ENCODE measurements at regions not wholly inside any gene's neighbourhood (a gene's known extent, or its start where the extent isn't known, plus 50 kb on each side); places are given as distances from the start of the nearest gene placed in this dataset.
A peak's percentile ranks its signal among the peaks of the same experiment; 100 is the strongest.

GRCh38 chr20:11144114-11144950 lies 470.5 kb upstream of the JAG1 start:
- H3K4me3 ChIP-seq (ENCODE audit: severe bottlenecking) = no peak overlapping the region
- H3K36me3 ChIP-seq (ENCODE audit: low read depth) = no peaks in the 10 kb centered on the region
- H3K27me3 ChIP-seq (ENCODE audit: insufficient read depth, poor library complexity, severe bottlenecking) = no peaks in the 10 kb centered on the region
- DNase-seq (ENCODE audit: low spot score) (no peak), ATAC-seq (ENCODE audit: low read depth) (peak; percentile 58; the same call in 2 of the 3 replicates)
- peak overlapping the region; percentile 35 for H3K27ac ChIP-seq (ENCODE audit: poor library complexity, severe bottlenecking)
- H3K9me3 ChIP-seq (ENCODE audit: severe bottlenecking) = no peaks in the 10 kb centered on the region
- TF ChIP-seq CTCF (IDR thresholded peaks at IDR 0.05; ENCODE audit: poor library complexity, severe bottlenecking) = no peak
- peaks cover 18% of the 10 kb centered on the region for H3K4me1 ChIP-seq (ENCODE audit: insufficient read depth, poor library complexity, severe bottlenecking)

- H3K36me3 ChIP-seq (ENCODE audit: low read depth) = no peaks in the 10 kb centered on the region
- no peaks in the 10 kb centered on the region for H3K27me3 ChIP-seq (ENCODE audit: insufficient read depth, poor library complexity, severe bottlenecking)
- H3K4me3 ChIP-seq (ENCODE audit: severe bottlenecking) = no peak overlapping the region
- peaks cover 13% of the 10 kb centered on the region for H3K4me1 ChIP-seq (ENCODE audit: insufficient read depth, poor library complexity, severe bottlenecking)
- H3K27ac ChIP-seq (ENCODE audit: poor library complexity, severe bottlenecking) = no peak overlapping the region
- no peaks in the 10 kb centered on the region for H3K9me3 ChIP-seq (ENCODE audit: severe bottlenecking)
- DNase-seq (ENCODE audit: low spot score) (no peak), ATAC-seq (ENCODE audit: low read depth) (no peak)
- no peak for TF ChIP-seq CTCF (IDR thresholded peaks at IDR 0.05; ENCODE audit: poor library complexity, severe bottlenecking)
Measured at GRCh38 chr20:11145616-11146015, 471.8 kb upstream of the JAG1 start.

GRCh38 chr20:11153819-11154218 lies 480.0 kb upstream of the JAG1 start:
- Histone ChIP-seq H3K27me3 (ENCODE audit: insufficient read depth, poor library complexity, severe bottlenecking) (no peaks in the 10 kb centered on the region), H3K36me3 (ENCODE audit: low read depth) (no peaks in the 10 kb centered on the region), H3K4me3 (ENCODE audit: severe bottlenecking) (no peak overlapping the region), H3K4me1 (ENCODE audit: insufficient read depth, poor library complexity, severe bottlenecking) (peaks cover 13% of the 10 kb centered on the region), H3K9me3 (ENCODE audit: severe bottlenecking) (no peaks in the 10 kb centered on the region), H3K27ac (ENCODE audit: poor library complexity, severe bottlenecking) (no peak overlapping the region)
- no peak for TF ChIP-seq CTCF (IDR thresholded peaks at IDR 0.05; ENCODE audit: poor library complexity, severe bottlenecking)
- DNase-seq (ENCODE audit: low spot score) = no peak
- ATAC-seq (ENCODE audit: low read depth) = no peak

- Histone ChIP-seq H3K27me3 (ENCODE audit: insufficient read depth, poor library complexity, severe bottlenecking) (no peaks in the 10 kb centered on the region), H3K4me1 (ENCODE audit: insufficient read depth, poor library complexity, severe bottlenecking) (peaks cover 13% of the 10 kb centered on the region), H3K27ac (ENCODE audit: poor library complexity, severe bottlenecking) (no peak overlapping the region), H3K9me3 (ENCODE audit: severe bottlenecking) (no peaks in the 10 kb centered on the region), H3K36me3 (ENCODE audit: low read depth) (no peaks in the 10 kb centered on the region), H3K4me3 (ENCODE audit: severe bottlenecking) (no peak overlapping the region)
- ATAC-seq (ENCODE audit: low read depth) (no peak), DNase-seq (ENCODE audit: low spot score) (no peak)
- no peak for TF ChIP-seq CTCF (IDR thresholded peaks at IDR 0.05; ENCODE audit: poor library complexity, severe bottlenecking)
Measured at GRCh38 chr20:11155156-11155756, 481.5 kb upstream of the JAG1 start.

GRCh38 chr20:11156922-11157321 lies 483.1 kb upstream of the JAG1 start:
- Histone ChIP-seq H3K4me1 (ENCODE audit: insufficient read depth, poor library complexity, severe bottlenecking) (peaks cover 13% of the 10 kb centered on the region), H3K36me3 (ENCODE audit: low read depth) (no peaks in the 10 kb centered on the region), H3K27ac (ENCODE audit: poor library complexity, severe bottlenecking) (no peak overlapping the region), H3K4me3 (ENCODE audit: severe bottlenecking) (no peak overlapping the region), H3K27me3 (ENCODE audit: insufficient read depth, poor library complexity, severe bottlenecking) (no peaks in the 10 kb centered on the region), H3K9me3 (ENCODE audit: severe bottlenecking) (no peaks in the 10 kb centered on the region)
- no peak for TF ChIP-seq CTCF (IDR thresholded peaks at IDR 0.05; ENCODE audit: poor library complexity, severe bottlenecking)
- ATAC-seq (ENCODE audit: low read depth) = no peak
- DNase-seq (ENCODE audit: low spot score) = no peak

Data from RWPE2 (cell line).